ENCODE measurements at regions not wholly inside any gene's neighbourhood (a gene's known extent, or its start where the extent isn't known, plus 50 kb on each side); places are given as distances from the start of the nearest gene placed in this dataset.

DNA sequence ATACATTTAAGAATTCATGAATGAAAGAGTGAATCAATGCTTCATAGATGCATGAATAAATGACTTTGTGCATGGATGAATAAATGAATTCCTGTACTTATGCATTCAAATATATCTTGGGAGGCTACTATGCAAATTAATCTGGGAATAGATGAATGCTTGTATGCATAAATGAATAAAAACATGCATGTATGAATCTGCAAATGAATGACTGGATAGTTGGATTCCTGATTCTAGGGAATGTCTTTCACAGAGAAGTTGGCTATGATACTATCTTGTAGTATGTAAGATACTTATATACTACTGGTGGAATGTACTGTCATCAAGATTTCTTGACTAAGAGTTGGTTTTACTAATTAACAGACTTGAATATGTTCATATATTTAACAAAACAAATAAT is 75.3 kb upstream of the ASTN2 start:
- no peaks in the 10 kb centered on the region for H3K9me3 ChIP-seq (ENCODE audit: low read depth)
- H3K9me2 ChIP-seq (replicated peaks; ENCODE audit: insufficient read depth), result no peaks in the 10 kb centered on the region
- peaks cover 6% of the 10 kb centered on the region for H3K27me3 ChIP-seq
- H3K27ac ChIP-seq, result no peak overlapping the region
- no peaks in the 10 kb centered on the region for H3K36me3 ChIP-seq (replicated peaks; ENCODE audit: insufficient read depth, low read depth)
- H4K20me1 ChIP-seq (ENCODE audit: insufficient read depth, poor library complexity, severe bottlenecking), result no peaks in the 10 kb centered on the region
- TF ChIP-seq, protein P1, sequence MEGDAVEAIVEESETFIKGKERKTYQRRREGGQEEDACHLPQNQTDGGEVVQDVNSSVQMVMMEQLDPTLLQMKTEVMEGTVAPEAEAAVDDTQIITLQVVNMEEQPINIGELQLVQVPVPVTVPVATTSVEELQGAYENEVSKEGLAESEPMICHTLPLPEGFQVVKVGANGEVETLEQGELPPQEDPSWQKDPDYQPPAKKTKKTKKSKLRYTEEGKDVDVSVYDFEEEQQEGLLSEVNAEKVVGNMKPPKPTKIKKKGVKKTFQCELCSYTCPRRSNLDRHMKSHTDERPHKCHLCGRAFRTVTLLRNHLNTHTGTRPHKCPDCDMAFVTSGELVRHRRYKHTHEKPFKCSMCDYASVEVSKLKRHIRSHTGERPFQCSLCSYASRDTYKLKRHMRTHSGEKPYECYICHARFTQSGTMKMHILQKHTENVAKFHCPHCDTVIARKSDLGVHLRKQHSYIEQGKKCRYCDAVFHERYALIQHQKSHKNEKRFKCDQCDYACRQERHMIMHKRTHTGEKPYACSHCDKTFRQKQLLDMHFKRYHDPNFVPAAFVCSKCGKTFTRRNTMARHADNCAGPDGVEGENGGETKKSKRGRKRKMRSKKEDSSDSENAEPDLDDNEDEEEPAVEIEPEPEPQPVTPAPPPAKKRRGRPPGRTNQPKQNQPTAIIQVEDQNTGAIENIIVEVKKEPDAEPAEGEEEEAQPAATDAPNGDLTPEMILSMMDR (IDR thresholded peaks at IDR 0.05; ENCODE audit: poor library complexity), result no peak
- TF ChIP-seq EZH2 (IDR thresholded peaks at IDR 0.05; ENCODE audit: borderline replicate concordance), result no peak
- no peak for TF ChIP-seq EZH2phosphoT487 (IDR thresholded peaks at IDR 0.05; ENCODE audit: low read depth, severe bottlenecking, unreplicated experiment)
- H3K79me2 ChIP-seq, result no peaks in the 10 kb centered on the region
- no peak for DNase-seq (ENCODE audit: low spot score)
- H3K4me1 ChIP-seq (ENCODE audit: insufficient read depth), result peaks cover 29% of the 10 kb centered on the region
- H3K4me3 ChIP-seq, result no peak overlapping the region
- no peak overlapping the region for H2AFZ ChIP-seq
- no peak overlapping the region for H3K4me2 ChIP-seq

DNA sequence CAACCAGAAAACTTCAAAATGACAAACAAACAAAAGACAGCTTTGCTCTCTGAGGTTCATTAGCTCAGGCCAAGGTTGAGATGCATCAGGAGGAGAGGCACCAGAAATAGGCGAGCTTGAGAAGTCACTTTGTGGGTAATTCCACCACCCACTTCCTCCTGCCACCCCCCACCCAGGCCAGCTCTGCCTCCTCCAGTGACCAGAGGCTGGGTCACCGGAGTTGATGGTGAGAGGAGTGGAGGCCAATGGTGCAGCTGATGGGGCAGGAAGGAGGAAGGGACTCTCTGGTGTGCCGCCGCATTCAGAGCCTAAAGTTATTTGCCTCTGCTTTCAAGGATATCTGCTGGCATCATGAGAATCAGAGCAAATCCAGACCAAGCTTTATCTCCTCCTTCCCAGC is 73.8 kb upstream of the ASTN2 start:
- Histone ChIP-seq H2AFZ (no peak overlapping the region), H3K9me3 (ENCODE audit: low read depth) (no peaks in the 10 kb centered on the region), H3K4me3 (no peak overlapping the region), H3K4me1 (ENCODE audit: insufficient read depth) (peaks cover 29% of the 10 kb centered on the region), H3K27me3 (peaks cover 6% of the 10 kb centered on the region), H4K20me1 (ENCODE audit: insufficient read depth, poor library complexity, severe bottlenecking) (no peaks in the 10 kb centered on the region), H3K79me2 (no peaks in the 10 kb centered on the region), H3K4me2 (no peak overlapping the region), H3K9me2 (replicated peaks; ENCODE audit: insufficient read depth) (no peaks in the 10 kb centered on the region), H3K36me3 (replicated peaks; ENCODE audit: insufficient read depth, low read depth) (no peaks in the 10 kb centered on the region), H3K27ac (peak overlapping the region; percentile 85)
- WGBS (ENCODE audit: low lambda C conversion rate, missing lambda C conversion rate), result 90% methylated on average over 4 of the region's 4 CpGs
- TF ChIP-seq, protein P1 (IDR thresholded peaks at IDR 0.05; ENCODE audit: poor library complexity), result no peak
- TF ChIP-seq EZH2phosphoT487 (IDR thresholded peaks at IDR 0.05; ENCODE audit: low read depth, severe bottlenecking, unreplicated experiment) (no peak), EZH2 (IDR thresholded peaks at IDR 0.05; ENCODE audit: borderline replicate concordance) (no peak)
- DNase-seq (ENCODE audit: low spot score), result no peak

- Histone ChIP-seq H3K9me2 (replicated peaks; ENCODE audit: insufficient read depth) (no peaks in the 10 kb centered on the region), H2AFZ (peak overlapping the region; percentile 22), H3K27me3 (peaks cover 6% of the 10 kb centered on the region), H3K27ac (peak overlapping the region; percentile 85), H3K79me2 (no peaks in the 10 kb centered on the region), H3K9me3 (ENCODE audit: low read depth) (no peaks in the 10 kb centered on the region), H3K4me2 (peak overlapping the region; percentile 69), H3K4me1 (ENCODE audit: insufficient read depth) (peaks cover 29% of the 10 kb centered on the region), H3K4me3 (no peak overlapping the region), H3K36me3 (replicated peaks; ENCODE audit: insufficient read depth, low read depth) (no peaks in the 10 kb centered on the region), H4K20me1 (ENCODE audit: insufficient read depth, poor library complexity, severe bottlenecking) (no peaks in the 10 kb centered on the region)
- WGBS (ENCODE audit: low lambda C conversion rate, missing lambda C conversion rate), result 5% methylated on average over 15 of the region's 15 CpGs
- DNase-seq (ENCODE audit: low spot score), result peak; percentile 89
- TF ChIP-seq EZH2 (IDR thresholded peaks at IDR 0.05; ENCODE audit: borderline replicate concordance), result no peak
- TF ChIP-seq, protein P1 (IDR thresholded peaks at IDR 0.05; ENCODE audit: poor library complexity), result peak; percentile 98
Measured at GRCh38 chr9:117487555-117488175, 72.8 kb upstream of the ASTN2 start.

DNA sequence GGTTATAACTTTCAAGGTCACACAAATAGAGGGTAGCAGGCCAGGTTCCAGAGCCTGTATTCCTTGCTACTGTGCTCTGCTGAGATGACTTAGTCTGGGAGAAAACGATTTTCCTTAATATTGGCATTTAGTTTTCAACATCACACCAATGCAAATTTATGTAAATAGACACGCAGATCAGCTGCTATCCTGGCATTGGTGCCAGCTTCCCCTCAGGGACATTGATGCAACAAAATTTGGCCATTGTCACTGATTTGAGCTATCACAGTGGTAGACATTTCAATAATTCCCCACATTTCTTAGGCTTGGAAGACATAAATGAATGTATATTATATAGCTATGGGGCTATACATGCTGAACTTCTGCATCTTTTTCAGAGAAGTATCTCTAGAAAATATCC is 71.6 kb upstream of the ASTN2 start:
- WGBS (ENCODE audit: low lambda C conversion rate, missing lambda C conversion rate), result 81% methylated on average over 2 of the region's 2 CpGs
- no peak for TF ChIP-seq EZH2phosphoT487 (IDR thresholded peaks at IDR 0.05; ENCODE audit: low read depth, severe bottlenecking, unreplicated experiment)
- TF ChIP-seq, protein P1 (IDR thresholded peaks at IDR 0.05; ENCODE audit: poor library complexity), result no peak
- TF ChIP-seq EZH2 (IDR thresholded peaks at IDR 0.05; ENCODE audit: borderline replicate concordance), result no peak
- peaks cover 21% of the 10 kb centered on the region for H3K4me1 ChIP-seq (ENCODE audit: insufficient read depth)

More for the DNA sequence above, 71.6 kb upstream of the ASTN2 start:
- Histone ChIP-seq H3K9me2 (replicated peaks; ENCODE audit: insufficient read depth) (no peaks in the 10 kb centered on the region), H3K27me3 (peaks cover 6% of the 10 kb centered on the region), H4K20me1 (ENCODE audit: insufficient read depth, poor library complexity, severe bottlenecking) (no peaks in the 10 kb centered on the region), H3K4me2 (no peak overlapping the region), H3K4me3 (no peak overlapping the region), H3K9me3 (ENCODE audit: low read depth) (no peaks in the 10 kb centered on the region), H3K27ac (no peak overlapping the region), H2AFZ (no peak overlapping the region), H3K36me3 (replicated peaks; ENCODE audit: insufficient read depth, low read depth) (no peaks in the 10 kb centered on the region), H3K79me2 (no peaks in the 10 kb centered on the region)
- DNase-seq (ENCODE audit: low spot score), result no peak

Data from hepatocyte (in vitro differentiated cells).